Stimulated activated CD4-positive, alpha-beta T cell treated with anti-CD3 and anti-CD28 coated beads, Interleukin-15, amount 100 ng/mL, for 48 hours (primary cell): ENCODE measurements at regions not wholly inside any gene's neighbourhood (a gene's known extent, or its start where the extent isn't known, plus 50 kb on each side); places are given as distances from the start of the nearest gene placed in this dataset.
"Not testable (repeated sequence)": the region's sequence is repeated elsewhere in the genome, so short reads cannot be mapped to it uniquely, and the experiment has no call there.

Source experiments
- DNase-seq, 2 donors: peaks; one replicate each; pipeline ENCODE4 v3.0.0-alpha.2; 2020; ENCODE audit warnings: low read depth in 2 of 2

DNA sequence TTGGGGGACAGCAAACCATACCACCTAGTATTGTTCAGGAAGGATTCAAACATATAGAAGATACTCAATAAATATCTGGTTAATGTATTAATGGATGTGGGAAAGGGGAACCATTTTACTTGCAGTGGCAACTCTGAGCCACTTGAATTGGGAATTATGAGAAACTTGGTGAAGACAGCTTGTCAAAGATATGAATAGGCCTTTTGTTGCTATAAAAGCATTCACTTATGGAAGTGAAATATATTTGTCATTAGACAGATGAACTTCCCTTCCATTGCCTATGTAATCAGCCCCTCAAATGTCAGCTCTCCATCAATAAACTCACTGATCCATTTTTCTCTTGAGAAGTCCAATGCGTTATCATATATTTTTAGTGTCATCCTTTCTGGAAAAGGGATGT is 56.1 kb downstream of the GPR85 start:
- DNase-seq, result no peak

DNA sequence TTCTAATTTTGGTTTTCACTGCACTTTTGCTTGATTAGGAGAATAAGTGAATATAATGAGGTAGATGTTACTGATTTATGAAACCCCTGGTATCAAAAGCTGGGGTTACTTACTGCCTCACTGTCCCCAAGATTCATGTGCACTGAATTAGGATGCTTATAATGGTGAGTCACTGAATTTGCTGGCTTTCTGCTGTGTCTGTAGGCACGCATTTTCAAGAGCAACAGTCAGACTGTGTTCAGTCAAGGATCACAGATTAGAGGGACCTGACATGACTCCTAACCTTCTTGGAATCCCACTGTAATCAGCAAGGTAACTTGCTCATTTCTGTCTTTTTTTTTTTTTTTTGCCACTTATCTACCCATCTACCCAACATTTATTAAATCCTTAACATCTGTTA is 59.7 kb downstream of the GPR85 start:
- no peak for DNase-seq

GRCh38 chr7:113017144-113017857 is 69.3 kb downstream of the GPR85 start:
- DNase-seq, result not testable (repeated sequence)

GRCh38 chr7:113015034-113015645 is 71.5 kb downstream of the GPR85 start:
- no peak for DNase-seq

- DNase-seq, result no peak
These were observed 72.7 kb downstream of the GPR85 start for GRCh38 chr7:113013761-113014449.

DNA sequence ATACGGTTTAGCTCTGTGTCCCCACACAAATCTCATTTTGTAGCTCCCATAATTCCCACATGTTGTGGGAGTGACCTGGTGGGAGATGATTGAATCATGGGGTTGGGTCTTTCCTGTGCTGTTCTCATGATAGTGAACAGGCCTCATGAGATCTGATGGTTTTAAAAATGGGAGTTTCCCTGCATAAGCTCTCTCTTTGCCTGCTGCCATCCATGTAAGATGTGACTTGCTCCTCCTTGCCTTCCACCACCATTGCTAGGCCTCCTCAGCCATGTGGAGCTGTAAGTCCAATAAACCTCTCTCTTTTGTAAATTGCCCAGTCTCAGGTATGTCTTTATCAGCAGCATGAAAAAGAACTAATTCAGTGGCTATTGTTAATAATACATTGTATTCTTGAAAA is 73.8 kb downstream of the GPR85 start:
- not testable (repeated sequence) for DNase-seq

DNA sequence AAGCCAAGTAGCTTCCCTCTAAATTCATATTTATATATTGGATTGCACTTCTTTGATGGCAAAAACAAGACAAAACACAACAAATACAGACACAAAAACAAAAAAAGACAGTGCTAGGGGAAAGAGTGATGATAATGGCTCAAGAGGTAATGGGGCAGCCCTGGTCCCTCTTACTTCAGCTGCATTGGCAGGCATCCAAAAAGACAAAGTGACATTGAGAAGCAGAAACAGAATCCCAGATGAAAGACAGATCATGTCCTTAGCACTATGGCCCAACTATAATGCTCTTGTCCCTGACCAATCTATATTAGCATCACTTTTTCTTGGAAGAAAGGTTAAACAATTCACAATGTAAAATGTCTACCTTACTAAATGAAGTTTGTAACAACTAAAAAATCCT is 76.2 kb downstream of the GPR85 start:
- no peak for DNase-seq

GRCh38 chr7:113008755-113009154 is 77.9 kb downstream of the GPR85 start:
- no peak for DNase-seq

DNA sequence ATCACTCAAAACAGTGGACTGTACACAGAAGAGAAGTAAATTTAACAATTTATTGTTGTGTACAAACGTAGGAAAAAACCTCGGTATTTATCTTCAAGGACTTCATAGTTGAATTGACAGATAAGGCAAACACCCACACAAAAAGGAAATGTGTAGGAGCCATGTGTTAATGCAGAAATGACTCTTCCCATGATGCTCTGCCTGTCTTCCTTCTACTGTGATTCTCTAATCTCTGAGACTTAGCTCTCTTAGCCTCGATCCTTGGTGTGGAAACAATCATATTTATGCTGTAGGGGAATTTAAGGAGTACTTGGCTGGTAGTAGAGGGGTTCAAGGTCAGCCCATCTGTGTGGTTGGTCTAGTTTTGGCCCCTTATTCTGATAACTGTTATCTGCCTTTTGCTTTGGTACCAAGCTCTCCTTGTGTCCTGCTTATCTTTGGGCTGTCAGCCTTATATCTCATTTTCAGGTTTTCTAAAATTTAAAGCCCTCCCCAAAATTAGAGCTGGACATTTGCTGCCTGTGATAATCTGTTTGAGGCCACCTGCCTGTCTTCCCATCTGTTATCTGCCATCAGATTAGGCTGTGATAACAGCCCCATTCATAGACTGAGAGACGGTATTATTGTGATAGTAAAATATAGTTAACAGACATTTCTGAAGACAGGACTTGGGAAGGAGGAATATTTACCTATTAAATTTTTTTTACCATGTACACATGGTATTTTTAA is 81.7 kb downstream of the GPR85 start:
- DNase-seq, result no peak

- DNase-seq, result no peak
These were observed 86.2 kb downstream of the GPR85 start for GRCh38 chr7:113000316-113001020.

DNA sequence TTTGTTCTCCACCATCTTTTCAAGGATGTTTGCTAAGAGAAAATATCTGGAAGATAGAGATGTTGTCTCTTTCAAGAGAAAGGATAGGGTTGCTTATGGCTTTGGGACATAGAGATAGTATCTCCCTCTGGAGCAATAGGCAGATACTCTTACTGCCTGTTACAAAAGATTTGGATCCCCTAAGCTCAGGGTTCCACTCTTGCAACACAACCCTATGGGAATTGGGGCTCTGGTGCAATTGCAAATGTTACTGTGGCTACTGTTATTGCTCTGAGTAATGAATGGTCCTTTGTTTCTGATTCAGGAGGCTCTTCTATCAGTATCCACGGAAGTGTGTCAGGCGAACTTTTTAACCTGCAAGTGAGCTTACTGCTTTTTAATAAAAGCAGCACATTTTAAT is 88.8 kb downstream of the GPR85 start:
- DNase-seq, result no peak

GRCh38 chr7:112996331-112996871 is 90.2 kb downstream of the GPR85 start:
- DNase-seq, result no peak

DNA sequence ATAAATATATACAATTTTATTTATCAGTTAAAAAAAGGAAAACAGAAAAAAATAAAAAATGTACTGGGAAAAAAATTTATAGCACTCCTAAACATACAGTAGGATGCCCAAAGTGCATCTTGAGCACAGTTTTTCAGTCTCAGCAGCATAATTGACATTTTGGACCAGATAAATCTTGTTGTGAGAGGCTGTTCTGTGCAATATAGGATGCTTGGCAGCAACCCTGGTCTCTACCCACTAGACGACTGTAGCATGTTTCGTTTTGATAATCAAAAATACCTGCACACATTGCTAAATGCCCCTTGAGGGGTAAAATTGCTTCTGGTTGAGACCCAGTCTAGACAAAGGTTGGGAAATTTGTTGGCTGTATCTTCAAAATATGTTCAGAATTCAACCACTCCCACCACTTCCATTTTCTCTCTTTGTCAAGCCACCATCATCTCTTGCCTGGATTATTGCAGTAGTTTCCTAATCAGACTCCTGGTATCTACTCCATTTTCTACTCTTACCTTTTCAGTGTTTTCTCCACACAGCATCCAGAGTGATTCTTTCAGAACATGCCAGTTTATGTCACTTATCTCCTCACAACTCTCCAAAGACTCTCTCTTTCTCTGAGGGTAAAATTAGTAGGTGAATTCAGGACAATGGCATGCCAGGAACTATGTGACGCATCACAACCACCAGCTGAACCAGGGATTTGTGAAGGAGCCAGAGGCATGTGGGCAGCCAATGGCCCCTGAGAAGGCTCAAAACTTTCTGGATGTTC is 91.4 kb downstream of the GPR85 start:
- no peak for DNase-seq

DNA sequence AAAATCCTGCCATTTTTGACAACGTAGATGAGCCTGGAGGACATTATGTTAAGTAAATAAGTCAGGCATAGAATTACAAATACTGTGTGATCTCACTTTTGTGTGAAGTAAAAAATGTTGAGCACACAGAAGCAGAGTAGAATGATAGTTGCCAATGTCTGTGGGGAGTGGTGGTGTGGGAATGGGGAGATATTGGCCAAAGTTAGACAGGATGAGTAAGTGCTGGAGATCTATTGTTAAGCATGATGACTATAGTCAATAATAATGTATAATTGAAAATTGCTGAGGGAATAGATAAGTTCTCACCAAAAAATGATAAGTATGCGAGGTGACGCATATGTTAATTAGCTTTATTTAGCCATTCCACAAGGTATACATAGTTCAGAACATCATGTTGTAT is 92.0 kb downstream of the GPR85 start:
- no peak for DNase-seq

DNA sequence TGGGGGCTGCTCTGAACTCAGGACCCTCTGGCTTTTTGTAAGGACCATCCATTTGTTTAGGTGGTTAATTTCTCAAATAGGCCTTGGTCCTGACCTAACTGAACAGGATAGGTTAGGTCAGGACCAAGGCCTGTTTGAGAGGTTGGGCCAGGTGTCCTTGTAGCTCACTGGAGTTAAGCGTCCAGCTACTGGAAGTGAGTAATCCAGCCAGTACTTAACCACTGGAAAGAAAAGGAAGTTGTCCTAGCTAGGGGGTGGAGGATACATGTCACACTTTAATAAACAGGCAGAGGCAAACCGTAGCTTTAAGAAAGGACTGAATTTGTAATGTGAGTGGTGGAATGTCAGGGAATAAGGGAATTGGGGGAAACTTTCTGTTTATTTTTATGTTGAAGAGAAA is 96.0 kb downstream of the GPR85 start:
- no peak for DNase-seq

- DNase-seq, result no peak
These were observed 97.1 kb downstream of the GPR85 start for GRCh38 chr7:112989531-112989930.

DNA sequence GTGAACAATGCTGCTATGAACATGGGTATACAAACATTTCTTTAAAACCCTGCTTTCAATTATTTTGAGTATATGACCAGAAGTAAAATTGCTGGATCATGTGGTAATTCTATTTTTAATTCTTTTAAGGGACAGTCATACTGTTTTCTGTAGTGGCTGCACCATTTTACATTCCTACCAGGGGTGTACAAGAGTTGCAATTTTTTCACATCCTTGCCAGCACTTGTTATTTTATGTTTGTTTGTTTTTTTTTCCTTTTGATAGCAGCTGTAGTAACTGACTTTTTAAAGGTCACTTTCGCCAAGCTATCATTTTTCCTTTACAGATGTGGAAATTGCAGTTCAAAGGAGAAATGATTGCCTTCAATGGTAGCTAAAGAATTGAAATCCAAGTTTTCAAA is 99.5 kb downstream of the GPR85 start:
- no peak for DNase-seq

DNA sequence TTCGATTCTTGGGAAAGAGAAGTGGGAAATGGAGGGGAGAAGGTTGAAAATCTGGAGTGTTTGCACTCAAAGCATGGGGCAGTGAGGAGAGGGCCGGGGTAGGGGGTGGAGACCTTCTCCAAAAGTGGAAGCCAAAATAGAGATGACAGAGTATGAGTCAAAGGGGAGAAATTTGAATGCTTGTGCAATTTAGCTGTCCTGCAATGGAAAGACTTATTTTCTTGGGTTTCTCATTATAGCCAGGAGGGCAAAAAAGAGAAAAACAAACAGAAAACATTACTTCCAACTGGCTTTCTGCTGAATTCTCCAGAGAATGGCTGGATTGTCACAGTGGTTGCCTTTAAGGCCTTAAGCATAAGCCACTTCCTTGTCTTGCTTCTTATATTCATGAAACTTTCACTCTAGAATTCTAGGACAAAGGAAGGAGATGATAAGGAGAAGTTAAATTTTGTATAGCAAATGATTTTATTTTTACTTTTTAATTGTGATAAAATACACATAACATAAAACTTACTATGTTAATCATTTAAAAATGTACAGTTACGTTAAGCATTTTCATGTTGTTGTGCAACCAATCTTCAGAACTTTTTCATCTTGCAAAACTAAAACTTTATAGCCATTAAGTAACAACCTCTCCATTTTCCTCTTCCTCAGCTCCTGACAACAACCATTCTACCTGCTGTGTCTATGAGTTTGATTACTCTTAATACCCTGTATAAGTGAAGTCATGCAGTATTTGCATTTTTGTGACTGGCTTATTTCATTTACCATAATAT is 100.2 kb downstream of the GPR85 start:
- DNase-seq, result no peak

- DNase-seq, result no peak
These were observed 101.1 kb downstream of the GPR85 start for GRCh38 chr7:112985377-112985987.
